H1 (cell line): ENCODE measurements at regions not wholly inside any gene's neighbourhood (a gene's known extent, or its start where the extent isn't known, plus 50 kb on each side); places are given as distances from the start of the nearest gene placed in this dataset.

Experiments
- CTCF ChIA-PET: fragments of 300-600 bp; sonication (Branson Sonifier 250); formaldehyde crosslinking; loops from one replicate; lab custom pipeline; 2021; ENCODE audit not compliant: partially characterized antibody; lab: Charles Lee
- POLR2A ChIA-PET: fragments of 300-600 bp; sonication (Branson Sonifier 250); formaldehyde crosslinking; loops from one replicate; lab custom pipeline; 2021; ENCODE audit warnings: inconsistent platforms; ENCODE audit not compliant: partially characterized antibody; lab: Charles Lee
- DNase-seq, 2 experiments: peaks; one replicate each; pipeline versions ENCODE4 v3.0.0 to v3.0.0-alpha.2; 2010 to 2022; ENCODE audit warnings: low spot score in 2 of 2, low read depth in 1 of 2, mixed read lengths in 1 of 2
- FAIRE-seq: peaks from 2 replicates; lab custom pipeline; 2011; peaks lifted over from hg19 to GRCh38; lab: Jason Lieb, UNC
- H2AFZ ChIP-seq: 2 replicates; pipeline ENCODE4 v1.8.1; 2012; ENCODE audit warnings: low read length, inconsistent platforms
- H2AK5ac ChIP-seq: 2 replicates; pipeline ENCODE4 v1.6.1; 2013; ENCODE audit warnings: low read depth, low read length
- H2BK120ac ChIP-seq: replicated peaks from 2 replicates; pipeline ENCODE3; 2013; ENCODE audit warnings: low read depth, low read length, inconsistent platforms
- H2BK12ac ChIP-seq: 2 replicates; pipeline ENCODE4 v1.6.1; 2013; ENCODE audit warnings: low read depth, low read length
- H2BK15ac ChIP-seq: 2 replicates; pipeline ENCODE4 v1.6.1; 2013; ENCODE audit warnings: low read length
- H2BK20ac ChIP-seq: 2 replicates; pipeline ENCODE4 v1.6.1; 2013; ENCODE audit warnings: low read length
- H2BK5ac ChIP-seq: 2 replicates; pipeline ENCODE4 v1.6.1; 2013; ENCODE audit warnings: low read depth, low read length
- H3K14ac ChIP-seq: 2 replicates; pipeline ENCODE4 v1.6.1; 2013; ENCODE audit warnings: inconsistent platforms; ENCODE audit not compliant: insufficient read length
- H3K18ac ChIP-seq: 2 replicates; pipeline ENCODE4 v1.6.1; 2013; ENCODE audit warnings: low read length; ENCODE audit errors: extremely low read depth
- H3K23ac ChIP-seq: 2 replicates; pipeline ENCODE4 v1.6.1; 2013; ENCODE audit warnings: inconsistent platforms; ENCODE audit not compliant: insufficient read length
- H3K23me2 ChIP-seq: 2 replicates; pipeline ENCODE4 v1.6.1; 2013; ENCODE audit warnings: low read depth, low read length
- H3K27ac ChIP-seq: 2 replicates; pipeline ENCODE4 v1.6.1; 2011; ENCODE audit warnings: low read depth, low read length, inconsistent platforms
- H3K27me3 ChIP-seq, 4 experiments: replicated peaks in 1 of 4; 1 replicate in 1 of 4; 2 replicates in 3 of 4; pipeline versions ENCODE4 v1.6.1 to v1.8.1; 2011 to 2013; ENCODE audit warnings: low read length in 3 of 4, mild to moderate bottlenecking in 3 of 4, inconsistent platforms in 2 of 4, mixed read lengths in 2 of 4, moderate library complexity in 1 of 4; ENCODE audit not compliant: control insufficient read depth in 3 of 4, insufficient read depth in 3 of 4; ENCODE audit errors: extremely low read depth in 1 of 4
- H3K36me3 ChIP-seq, 4 experiments: 2 replicates each; pipeline versions ENCODE4 v1.6.1 to v1.8.1; 2011 to 2013; ENCODE audit warnings: mild to moderate bottlenecking in 4 of 4, low read length in 3 of 4, moderate library complexity in 2 of 4, control low read depth in 1 of 4, inconsistent platforms in 1 of 4; ENCODE audit not compliant: insufficient read depth in 4 of 4, control insufficient read depth in 2 of 4
- H3K4ac ChIP-seq: replicated peaks from 2 replicates; pipeline ENCODE3; 2013; ENCODE audit warnings: low read length, low read depth, mixed read lengths, inconsistent platforms; ENCODE audit not compliant: insufficient read length
- H3K4me1 ChIP-seq, 4 experiments: replicated peaks in 1 of 4; 1 replicate in 1 of 4; 2 replicates in 3 of 4; pipeline versions ENCODE4 v1.6.1 to v1.8.1; 2011 to 2013; ENCODE audit warnings: low read length in 3 of 4, inconsistent platforms in 2 of 4, mixed read lengths in 1 of 4; ENCODE audit not compliant: insufficient read depth in 4 of 4, control insufficient read depth in 3 of 4
- H3K4me2 ChIP-seq, 2 experiments: 2 replicates each; pipeline versions ENCODE4 v1.6.1 to v1.8.1; 2011 to 2013; ENCODE audit warnings: low read depth in 2 of 2, low read length in 2 of 2, control low read depth in 1 of 2, inconsistent platforms in 1 of 2, mild to moderate bottlenecking in 1 of 2; ENCODE audit not compliant: insufficient read depth in 1 of 2
- H3K4me3 ChIP-seq, 4 experiments: fragments of 200-600, 300-600 bp in 1 of 4; sonication (generic), shearing (Covaris generic), sonication (Bioruptor Twin) in 1 of 4; 2 replicates each; pipeline versions ENCODE4 v1.5.1 to v1.8.1; 2011 to 2016; ENCODE audit warnings: low read length in 4 of 4, low read depth in 3 of 4, control low read depth in 2 of 4, inconsistent platforms in 2 of 4, mild to moderate bottlenecking in 2 of 4, mixed read lengths in 1 of 4, moderate library complexity in 1 of 4; ENCODE audit not compliant: insufficient read depth in 2 of 4; ENCODE audit errors: extremely low read depth in 1 of 4
- H3K56ac ChIP-seq: replicated peaks from 2 replicates; pipeline ENCODE3; 2013; ENCODE audit warnings: low read depth, mild to moderate bottlenecking, mixed read lengths, low read length, inconsistent platforms; ENCODE audit not compliant: insufficient read length
- H3K79me1 ChIP-seq: 2 replicates; pipeline ENCODE4 v1.6.1; 2013; ENCODE audit warnings: low read depth, low read length, control low read depth
- H3K79me2 ChIP-seq, 2 experiments: 2 replicates each; pipeline versions ENCODE4 v1.6.1 to v1.8.1; 2012 to 2013; ENCODE audit warnings: low read length in 2 of 2, mild to moderate bottlenecking in 2 of 2, inconsistent platforms in 1 of 2; ENCODE audit not compliant: insufficient read depth in 2 of 2, control insufficient read depth in 1 of 2
- H3K9ac ChIP-seq, 4 experiments: replicated peaks in 1 of 4; 1 replicate in 1 of 4; 2 replicates in 3 of 4; pipeline versions ENCODE4 v1.6.1 to v1.8.1; 2011 to 2013; ENCODE audit warnings: low read depth in 3 of 4, low read length in 3 of 4, control low read depth in 2 of 4, mild to moderate bottlenecking in 2 of 4, moderate library complexity in 2 of 4, inconsistent platforms in 1 of 4; ENCODE audit errors: extremely low read depth in 1 of 4
- H3K9me3 ChIP-seq, 2 experiments: 2 replicates each; pipeline versions ENCODE4 v1.6.1 to v1.8.1; 2012 to 2013; ENCODE audit warnings: mild to moderate bottlenecking in 2 of 2, moderate library complexity in 2 of 2, control low read depth in 1 of 2, inconsistent platforms in 1 of 2, low read depth in 1 of 2, low read length in 1 of 2, mixed read lengths in 1 of 2; ENCODE audit not compliant: insufficient read depth in 2 of 2
- H4K20me1 ChIP-seq, 2 experiments: replicated peaks in 1 of 2; 2 replicates each; pipeline versions ENCODE3 to v1.8.1; 2011 to 2013; ENCODE audit warnings: inconsistent platforms in 2 of 2, low read length in 2 of 2, mild to moderate bottlenecking in 1 of 2; ENCODE audit not compliant: insufficient read depth in 2 of 2, control insufficient read depth in 1 of 2
- H4K5ac ChIP-seq: 2 replicates; pipeline ENCODE4 v1.6.1; 2013; ENCODE audit warnings: low read length, low read depth, mixed read lengths, inconsistent platforms; ENCODE audit not compliant: insufficient read length
- H4K8ac ChIP-seq: 2 replicates; pipeline ENCODE4 v1.8.0; 2013; ENCODE audit warnings: mild to moderate bottlenecking, moderate library complexity, low read length, inconsistent platforms; ENCODE audit not compliant: insufficient read depth; ENCODE audit errors: extremely low read depth
- H4K91ac ChIP-seq: replicated peaks from 2 replicates; pipeline ENCODE3; 2013; ENCODE audit warnings: low read length, mixed read lengths, inconsistent platforms; ENCODE audit not compliant: insufficient read length
- CHD1 ChIP-seq: IDR thresholded peaks from 2 replicates; pipeline ENCODE4 v1.6.1; 2012; ENCODE audit warnings: low read depth, low read length, improper control_type of control experiment
- JUN ChIP-seq: IDR thresholded peaks from 2 replicates; pipeline ENCODE4 v1.6.1; 2011; ENCODE audit warnings: low read depth, mild to moderate bottlenecking, improper control_type of control experiment, low read length
- MAX ChIP-seq: IDR thresholded peaks from 2 replicates; pipeline ENCODE4 v1.6.1; 2012; ENCODE audit warnings: inconsistent platforms
- NANOG ChIP-seq: IDR thresholded peaks from 2 replicates; pipeline ENCODE4 v1.6.1; 2011; ENCODE audit warnings: low read length, low read depth, mild to moderate bottlenecking, inconsistent platforms; ENCODE audit not compliant: insufficient read depth, poor library complexity, severe bottlenecking
- POU5F1 ChIP-seq: IDR thresholded peaks from 2 replicates; pipeline ENCODE4 v1.6.1; 2011; ENCODE audit warnings: low read depth, mild to moderate bottlenecking, low read length, moderate library complexity
- SRF ChIP-seq: IDR thresholded peaks from 2 replicates; pipeline ENCODE4 v1.6.1; 2011; ENCODE audit warnings: mild to moderate bottlenecking, low read depth, low read length, moderate library complexity
- TBP ChIP-seq: IDR thresholded peaks from 2 replicates; pipeline ENCODE4 v1.6.1; 2011; ENCODE audit warnings: low read depth, low read length, improper control_type of control experiment
- WGBS, 2 experiments: shearing (Covaris generic) in 1 of 2; methylation state at CpG; one replicate each; pipeline versions ENCODE4 v1.1.6 to v1.1.7; 2013 to 2015; ENCODE audit warnings: low lambda C conversion rate in 2 of 2, mixed read lengths in 2 of 2, inconsistent platforms in 1 of 2, low coverage in 1 of 2, missing lambda C conversion rate in 1 of 2; ENCODE audit not compliant: insufficient replicate concordance in 2 of 2, insufficient coverage in 1 of 2, insufficient read length in 1 of 2; ENCODE audit errors: extremely low coverage in 1 of 2, missing lambda C conversion rate in 1 of 2; 5-methylcytosine and 5-hydroxymethylcytosine counted together

- Histone ChIP-seq H4K5ac (no peak overlapping the region), H2BK5ac (no peak overlapping the region), H3K18ac (no peak overlapping the region), H3K27me3 (peaks cover 0 to 3% (median 1%) of the 10 kb centered on the region in 4 experiments; a peak in 2 of 7 replicates), H2AK5ac (no peak overlapping the region), H3K56ac (no peak overlapping the region), H2BK15ac (0 out of 2 replicates have a peak overlapping the region, but pooled peaks have one; percentile 67), H3K23ac (no peak overlapping the region), H3K9me3 (peaks cover 2 to 4% of the 10 kb centered on the region in 2 experiments; a peak in 2 of 4 replicates), H3K23me2 (no peaks in the 10 kb centered on the region), H2AFZ (peak overlapping the region; percentile 82), H4K91ac (no peak overlapping the region), H3K4me3 (peak overlapping the region in 3 of 4 experiments; percentile 26 to 54 (median 26); a peak in 4 of 8 replicates), H3K79me2 (no peaks in the 10 kb centered on the region; a peak in 1 of 4 replicates), H3K4me2 (peak overlapping the region; percentile 14 to 53; a peak in 3 of 4 replicates), H3K79me1 (no peaks in the 10 kb centered on the region), H3K36me3 (no peaks in the 10 kb centered on the region), H3K14ac (no peak overlapping the region), H3K4me1 (no peaks in the 10 kb centered on the region; a peak in 1 of 7 replicates), H3K9ac (peak overlapping the region in 1 of 4 experiments; percentile 38; a peak in 2 of 7 replicates), H4K20me1 (no peaks in the 10 kb centered on the region), H2BK20ac (no peak overlapping the region), H4K8ac (no peak overlapping the region), H3K27ac (no peak overlapping the region), H3K4ac (no peak overlapping the region), H2BK120ac (no peak overlapping the region), H2BK12ac (peak overlapping the region; percentile 75; the same call in 1 of the 2 replicates)
- ChIA-PET POLR2A (interaction anchor here (0.6 to 1.3 kb wide), 8 partner anchors 9 to 109 kb away, joined by 3 to 5 read pairs (median 4); no protein-coding TSS in a partner anchor), CTCF (interaction anchor here (0.7 to 1.2 kb wide), 3 partner anchors 11 to 157 kb away, joined by 3 to 4 read pairs (median 3); no protein-coding TSS in a partner anchor)
- WGBS, 2 experiments: 79% methylated on average over 6 of the region's 6 CpGs; no CpG with 5 or more reads in 1 of the 2 experiments
- FAIRE-seq (no peak), DNase-seq (no peak)
- TF ChIP-seq JUN: no peak
- no peak for TF ChIP-seq POU5F1
- TF ChIP-seq CHD1: no peak
- no peak for TF ChIP-seq NANOG
- TF ChIP-seq TBP: no peak
- no peak for TF ChIP-seq SRF
- no peak for TF ChIP-seq MAX
Measured at GRCh38 chr6:5892669-5893068, 114.1 kb downstream of the NRN1 start.
